KMS-11 (cell line): ENCODE measurements at regions not wholly inside any gene's neighbourhood (a gene's known extent, or its start where the extent isn't known, plus 50 kb on each side); places are given as distances from the start of the nearest gene placed in this dataset.
"Not testable (repeated sequence)": the region's sequence is repeated elsewhere in the genome, so short reads cannot be mapped to it uniquely, and the experiment has no call there.

Source experiments
- H2AFZ ChIP-seq: fragments of 200-600 bp; sonication (generic); 2 replicates; pipeline ENCODE4 v1.6.1; 2016; ENCODE audit warnings: antibody characterized with exemption, mixed run types, low read depth
- H3K27ac ChIP-seq: fragments of 200-600 bp; sonication (generic); 2 replicates; pipeline ENCODE4 v1.6.1; 2016; ENCODE audit warnings: mild to moderate bottlenecking, mixed run types
- H3K27me3 ChIP-seq: fragments of 200-600 bp; sonication (generic); 2 replicates; pipeline ENCODE4 v1.6.1; 2017; ENCODE audit warnings: mild to moderate bottlenecking, low read depth, mixed run types, moderate library complexity; ENCODE audit not compliant: insufficient read depth
- H3K36me3 ChIP-seq: fragments of 200-600 bp; sonication (generic); 2 replicates; pipeline ENCODE4 v1.6.1; 2017; ENCODE audit warnings: mild to moderate bottlenecking, mixed run types; ENCODE audit not compliant: insufficient read depth
- H3K4me1 ChIP-seq: fragments of 200-600 bp; sonication (generic); 2 replicates; pipeline ENCODE4 v1.6.1; 2016; ENCODE audit warnings: mild to moderate bottlenecking, low read depth, mixed run types; ENCODE audit not compliant: poor library complexity, severe bottlenecking
- H3K4me2 ChIP-seq: fragments of 200-600 bp; sonication (generic); 2 replicates; pipeline ENCODE4 v1.7.0; 2016; ENCODE audit warnings: mild to moderate bottlenecking, mixed run types
- H3K4me3 ChIP-seq: fragments of 200-600 bp; sonication (generic); IDR thresholded peaks from 2 replicates; pipeline ENCODE4 v1.6.1; 2017; ENCODE audit warnings: low read depth, low read length, mixed read lengths; ENCODE audit not compliant: insufficient read depth
- H3K79me2 ChIP-seq: fragments of 200-600 bp; sonication (generic); 2 replicates; pipeline ENCODE4 v1.6.1; 2016; ENCODE audit warnings: low read depth, mixed run types; ENCODE audit not compliant: insufficient read depth
- H3K9ac ChIP-seq: fragments of 200-600 bp; sonication (generic); 2 replicates; pipeline ENCODE4 v1.6.1; 2016; ENCODE audit warnings: mild to moderate bottlenecking, mixed run types
- H4K20me1 ChIP-seq: fragments of 200-600 bp; sonication (generic); 2 replicates; pipeline ENCODE4 v1.6.1; 2016; ENCODE audit warnings: mild to moderate bottlenecking, mixed run types; ENCODE audit not compliant: insufficient read depth

DNA sequence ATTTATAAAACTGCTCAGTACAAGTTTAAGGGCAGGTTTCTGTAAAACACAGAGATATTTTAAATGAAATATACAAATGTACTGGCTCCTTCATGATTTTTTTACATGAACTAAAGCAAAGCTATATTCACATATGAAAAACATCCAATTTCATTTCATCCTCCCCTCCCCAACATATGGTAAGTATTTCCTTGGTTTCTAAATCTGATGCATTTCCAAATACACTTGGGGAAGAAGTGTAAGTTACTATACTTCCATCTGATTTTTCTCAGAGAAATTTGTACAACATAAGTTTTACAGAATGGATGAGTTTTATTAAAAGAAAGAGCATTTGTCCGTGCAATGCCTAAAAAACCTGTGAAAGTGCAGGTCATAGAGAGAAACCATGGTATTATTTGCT is 109.0 kb upstream of the POMZP3 start:
- not testable (repeated sequence) for H3K4me1 ChIP-seq, H3K27ac ChIP-seq, H2AFZ ChIP-seq, H3K9ac ChIP-seq, H3K36me3 ChIP-seq, H3K4me3 ChIP-seq, H3K79me2 ChIP-seq, H3K27me3 ChIP-seq, H4K20me1 ChIP-seq, H3K4me2 ChIP-seq

DNA sequence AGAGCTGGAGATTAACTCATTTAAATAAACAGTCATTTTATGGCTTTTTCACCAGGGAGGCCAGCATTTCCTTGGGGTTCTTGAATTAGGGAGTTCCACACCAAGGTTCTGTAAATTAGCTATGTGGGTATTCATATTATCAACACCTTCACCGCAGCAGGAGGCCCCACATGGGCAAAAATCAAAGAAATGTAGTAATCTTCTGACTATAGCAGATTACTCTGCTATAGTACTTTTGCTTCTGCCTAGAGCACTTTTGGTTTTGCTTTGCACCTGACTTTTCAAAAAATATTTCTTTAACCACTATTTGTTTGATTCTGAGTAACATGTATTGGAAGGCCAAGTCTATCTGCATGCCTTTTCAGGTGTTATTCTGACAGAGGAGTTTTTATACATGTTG is 108.6 kb upstream of the POMZP3 start:
- H3K36me3 ChIP-seq, H3K27ac ChIP-seq, H3K4me3 ChIP-seq, H3K4me1 ChIP-seq, H3K4me2 ChIP-seq, H4K20me1 ChIP-seq, H3K79me2 ChIP-seq, H3K27me3 ChIP-seq, H2AFZ ChIP-seq, H3K9ac ChIP-seq: not testable (repeated sequence)

DNA sequence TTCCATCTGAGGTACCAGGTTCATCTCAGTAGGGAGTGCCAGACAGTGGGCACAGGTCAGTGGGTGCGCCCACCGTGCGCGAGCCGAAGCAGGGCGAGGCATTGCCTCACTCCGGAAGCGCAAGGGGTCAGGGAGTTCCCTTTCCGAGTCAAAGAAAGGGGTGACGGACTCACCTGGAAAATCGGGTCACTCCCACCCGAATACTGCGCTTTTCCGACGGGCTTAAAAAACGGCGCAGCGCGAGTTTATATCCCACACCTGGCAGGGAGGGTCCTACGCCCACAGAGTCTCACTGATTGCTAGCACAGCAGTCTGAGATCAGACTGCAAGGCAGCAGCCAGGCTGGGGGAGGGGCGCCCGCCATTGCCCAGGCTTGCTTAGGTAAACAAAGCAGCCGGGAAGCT is 101.5 kb upstream of the POMZP3 start:
- H3K4me2 ChIP-seq, H2AFZ ChIP-seq, H3K27me3 ChIP-seq, H3K27ac ChIP-seq, H3K4me3 ChIP-seq, H3K9ac ChIP-seq, H3K36me3 ChIP-seq, H3K79me2 ChIP-seq, H4K20me1 ChIP-seq, H3K4me1 ChIP-seq: not testable (repeated sequence)

DNA sequence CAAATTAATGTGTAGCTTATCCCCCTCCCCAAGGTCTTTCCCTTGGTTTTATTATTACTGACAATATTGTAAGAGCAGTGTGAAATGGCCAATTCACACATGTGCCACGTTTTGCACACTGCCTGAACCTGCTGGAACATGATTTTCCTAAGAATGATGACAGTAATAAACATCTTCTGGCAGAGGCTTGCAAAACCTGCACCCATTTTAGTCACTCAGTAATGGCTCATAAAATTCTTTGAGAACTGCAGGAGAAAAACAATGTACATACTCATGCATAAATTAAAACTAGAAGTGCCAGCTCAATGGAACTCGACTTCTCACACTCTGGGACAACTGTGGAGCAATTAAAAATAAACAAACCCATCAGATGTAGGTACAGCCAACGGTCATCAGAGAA is 96.8 kb upstream of the POMZP3 start:
- not testable (repeated sequence) for H3K79me2 ChIP-seq, H3K4me2 ChIP-seq, H3K9ac ChIP-seq, H3K4me3 ChIP-seq, H3K27ac ChIP-seq, H3K4me1 ChIP-seq, H4K20me1 ChIP-seq, H3K36me3 ChIP-seq, H2AFZ ChIP-seq, H3K27me3 ChIP-seq

DNA sequence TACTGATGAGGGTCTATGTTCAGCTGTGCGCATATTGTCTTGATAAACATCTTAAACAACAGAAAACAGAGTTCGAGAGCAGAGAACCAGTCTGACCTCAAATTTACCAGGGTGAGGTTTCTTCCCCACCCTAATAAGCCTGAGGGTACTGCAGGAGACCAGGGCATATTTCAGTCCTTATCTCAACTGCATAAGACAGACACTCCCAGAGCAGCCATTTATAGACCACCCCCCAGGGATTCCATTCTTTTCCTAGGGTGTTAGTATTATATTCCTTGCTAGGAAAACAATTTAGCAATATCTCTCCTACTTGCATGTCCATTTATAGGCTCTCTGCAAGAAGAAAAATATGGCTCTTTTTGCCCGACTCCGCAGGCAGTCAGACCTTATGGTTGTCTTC is 89.5 kb upstream of the POMZP3 start:
- not testable (repeated sequence) for H3K9ac ChIP-seq, H3K36me3 ChIP-seq, H3K4me1 ChIP-seq, H4K20me1 ChIP-seq, H3K27me3 ChIP-seq, H3K4me2 ChIP-seq, H2AFZ ChIP-seq, H3K4me3 ChIP-seq, H3K27ac ChIP-seq, H3K79me2 ChIP-seq

DNA sequence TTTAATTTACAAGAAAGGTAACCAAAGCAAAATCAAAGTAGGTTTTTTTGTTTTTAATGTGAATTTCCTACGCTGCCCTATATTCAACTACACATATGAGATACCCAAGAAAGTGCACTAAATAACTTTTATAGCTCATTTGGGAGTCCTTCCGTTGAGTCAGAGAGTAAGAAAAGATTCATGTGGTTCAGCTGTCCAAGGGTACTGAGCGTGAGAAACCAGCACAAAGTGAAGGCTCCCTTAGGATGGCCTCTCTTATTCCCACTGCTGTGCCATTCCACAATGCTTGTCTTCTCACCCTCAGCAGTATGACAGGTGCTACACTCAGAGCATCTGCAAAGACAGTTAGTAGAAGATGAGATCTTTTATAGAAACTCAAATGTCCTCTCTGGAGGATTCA is 85.8 kb upstream of the POMZP3 start:
- not testable (repeated sequence) for H3K9ac ChIP-seq, H3K4me2 ChIP-seq, H4K20me1 ChIP-seq, H3K79me2 ChIP-seq, H2AFZ ChIP-seq, H3K4me3 ChIP-seq, H3K4me1 ChIP-seq, H3K36me3 ChIP-seq, H3K27me3 ChIP-seq, H3K27ac ChIP-seq

DNA sequence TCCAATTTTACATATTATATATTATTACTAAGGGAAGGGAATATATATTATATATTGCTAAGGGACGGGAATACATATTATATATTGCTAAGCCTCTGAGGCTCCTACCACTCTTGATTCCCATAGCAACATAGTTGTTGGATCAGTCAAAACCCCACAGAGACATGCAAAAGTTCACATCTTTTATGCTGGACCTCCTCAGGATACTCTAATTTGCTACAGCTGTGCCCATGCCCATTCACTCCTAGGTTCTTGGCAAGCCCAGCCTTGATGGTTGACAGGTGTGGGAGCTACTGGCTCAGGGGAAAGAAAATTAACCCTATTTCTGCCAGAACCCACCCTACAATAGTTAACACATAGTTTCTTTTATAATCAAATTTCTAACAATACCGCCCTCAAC is 84.6 kb upstream of the POMZP3 start:
- not testable (repeated sequence) for H3K36me3 ChIP-seq, H3K27ac ChIP-seq, H2AFZ ChIP-seq

DNA sequence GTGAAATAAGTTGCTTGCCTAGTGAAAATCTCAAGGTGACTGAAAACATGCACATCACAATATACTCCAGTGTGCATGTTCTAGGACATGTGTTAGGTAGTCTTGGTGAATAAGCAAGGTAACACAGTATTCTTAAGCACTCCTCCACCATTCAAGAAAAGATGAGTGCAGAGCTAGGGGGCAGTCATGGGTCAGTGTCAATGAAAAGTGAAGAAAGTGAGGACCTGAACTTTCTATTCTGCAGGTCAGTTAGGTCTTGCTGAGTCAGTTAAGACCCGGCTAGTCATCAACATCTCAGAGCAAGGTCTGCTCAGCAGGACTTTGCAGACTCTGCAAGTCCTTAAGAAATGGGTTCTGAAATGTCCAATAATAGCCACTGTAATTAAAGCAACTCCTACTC is 82.6 kb upstream of the POMZP3 start:
- not testable (repeated sequence) for H3K79me2 ChIP-seq, H3K27me3 ChIP-seq, H3K4me3 ChIP-seq, H3K4me1 ChIP-seq, H3K4me2 ChIP-seq, H4K20me1 ChIP-seq, H3K27ac ChIP-seq, H2AFZ ChIP-seq, H3K9ac ChIP-seq, H3K36me3 ChIP-seq

More for the DNA sequence above, 84.6 kb upstream of the POMZP3 start:
- not testable (repeated sequence) for H3K27me3 ChIP-seq, H3K4me2 ChIP-seq, H3K4me1 ChIP-seq, H3K9ac ChIP-seq, H3K4me3 ChIP-seq, H3K79me2 ChIP-seq, H4K20me1 ChIP-seq

DNA sequence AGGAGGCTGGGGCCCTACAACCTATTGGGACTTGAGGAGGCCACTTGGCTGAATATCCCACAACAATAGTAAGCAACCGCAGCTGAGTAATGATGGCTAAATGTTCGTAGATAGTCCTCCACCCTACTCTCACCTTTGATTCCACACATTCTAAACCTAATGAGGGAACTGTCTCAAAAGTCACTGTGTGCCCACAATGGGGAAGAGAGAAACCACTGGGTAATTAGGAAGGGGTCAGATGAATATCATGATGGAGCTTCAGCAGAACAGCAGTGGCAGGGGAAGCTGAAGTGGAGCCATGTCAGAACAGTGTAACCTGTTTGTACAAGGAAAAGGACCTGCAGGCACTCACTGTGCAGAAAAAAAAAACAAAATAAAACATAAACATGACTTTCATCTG is 81.4 kb upstream of the POMZP3 start:
- H3K4me2 ChIP-seq, H3K4me1 ChIP-seq, H3K79me2 ChIP-seq, H4K20me1 ChIP-seq, H3K4me3 ChIP-seq, H3K27me3 ChIP-seq, H2AFZ ChIP-seq, H3K36me3 ChIP-seq, H3K27ac ChIP-seq, H3K9ac ChIP-seq: not testable (repeated sequence)

DNA sequence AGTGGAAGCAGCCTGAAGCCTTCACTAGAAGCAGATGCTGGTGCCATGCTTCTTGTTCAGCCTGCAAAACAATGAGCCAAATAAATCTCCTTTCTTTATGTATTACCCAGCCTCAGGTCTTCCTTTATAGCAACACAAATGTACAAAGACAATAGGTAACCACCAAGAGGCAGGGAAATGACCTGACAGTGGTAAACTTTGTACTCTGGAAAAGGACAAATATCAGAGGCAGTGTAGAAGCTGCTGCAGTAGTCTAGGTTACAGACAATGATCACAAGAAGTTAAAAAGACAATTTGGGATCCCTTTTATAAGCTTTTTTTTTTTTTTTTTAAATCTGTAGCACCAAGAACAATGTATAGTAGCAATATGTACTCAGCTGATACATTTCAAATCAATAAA is 76.7 kb upstream of the POMZP3 start:
- not testable (repeated sequence) for H3K4me2 ChIP-seq, H4K20me1 ChIP-seq, H3K9ac ChIP-seq, H3K36me3 ChIP-seq, H3K27me3 ChIP-seq, H3K4me1 ChIP-seq, H3K27ac ChIP-seq, H3K4me3 ChIP-seq, H3K79me2 ChIP-seq, H2AFZ ChIP-seq

DNA sequence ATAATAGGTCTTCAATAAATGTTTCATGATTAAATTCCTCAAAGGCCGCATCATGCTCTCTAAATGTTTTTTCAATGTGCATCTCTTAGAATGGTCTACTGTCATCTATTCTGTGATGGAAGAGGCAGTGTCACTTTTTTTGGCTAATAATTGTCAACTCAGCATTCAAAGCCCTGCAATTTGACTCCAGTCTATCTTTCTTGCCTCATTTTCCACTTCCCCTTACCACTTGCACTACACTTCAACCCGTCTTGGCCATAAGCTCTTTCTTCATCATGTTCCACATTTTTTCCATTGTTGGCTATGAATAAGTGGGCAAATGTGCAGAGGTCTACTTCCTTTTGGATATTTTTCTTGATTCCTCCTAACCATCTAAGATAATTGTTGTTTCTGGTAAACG is 59.2 kb upstream of the POMZP3 start:
- not testable (repeated sequence) for H3K4me2 ChIP-seq, H3K79me2 ChIP-seq, H3K27me3 ChIP-seq, H4K20me1 ChIP-seq, H3K4me1 ChIP-seq, H3K9ac ChIP-seq, H3K36me3 ChIP-seq, H3K27ac ChIP-seq, H2AFZ ChIP-seq, H3K4me3 ChIP-seq
